ENCODE measurements at regions not wholly inside any gene's neighbourhood (a gene's known extent, or its start where the extent isn't known, plus 50 kb on each side); places are given as distances from the start of the nearest gene placed in this dataset.
"Not testable (repeated sequence)": the region's sequence is repeated elsewhere in the genome, so short reads cannot be mapped to it uniquely, and the experiment has no call there.

GRCh38 chr2:113365791-113366190, 71.7 kb upstream of the ZNG1B start:
- TF ChIP-seq POLR2A (IDR thresholded peaks at IDR 0.05), result not testable (repeated sequence)
- TF ChIP-seq, protein P1, sequence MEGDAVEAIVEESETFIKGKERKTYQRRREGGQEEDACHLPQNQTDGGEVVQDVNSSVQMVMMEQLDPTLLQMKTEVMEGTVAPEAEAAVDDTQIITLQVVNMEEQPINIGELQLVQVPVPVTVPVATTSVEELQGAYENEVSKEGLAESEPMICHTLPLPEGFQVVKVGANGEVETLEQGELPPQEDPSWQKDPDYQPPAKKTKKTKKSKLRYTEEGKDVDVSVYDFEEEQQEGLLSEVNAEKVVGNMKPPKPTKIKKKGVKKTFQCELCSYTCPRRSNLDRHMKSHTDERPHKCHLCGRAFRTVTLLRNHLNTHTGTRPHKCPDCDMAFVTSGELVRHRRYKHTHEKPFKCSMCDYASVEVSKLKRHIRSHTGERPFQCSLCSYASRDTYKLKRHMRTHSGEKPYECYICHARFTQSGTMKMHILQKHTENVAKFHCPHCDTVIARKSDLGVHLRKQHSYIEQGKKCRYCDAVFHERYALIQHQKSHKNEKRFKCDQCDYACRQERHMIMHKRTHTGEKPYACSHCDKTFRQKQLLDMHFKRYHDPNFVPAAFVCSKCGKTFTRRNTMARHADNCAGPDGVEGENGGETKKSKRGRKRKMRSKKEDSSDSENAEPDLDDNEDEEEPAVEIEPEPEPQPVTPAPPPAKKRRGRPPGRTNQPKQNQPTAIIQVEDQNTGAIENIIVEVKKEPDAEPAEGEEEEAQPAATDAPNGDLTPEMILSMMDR (IDR thresholded peaks at IDR 0.05), result not testable (repeated sequence)
